HepG2 (cell line): ENCODE measurements at regions not wholly inside any gene's neighbourhood (a gene's known extent, or its start where the extent isn't known, plus 50 kb on each side); places are given as distances from the start of the nearest gene placed in this dataset.

Experiments used
- ATAC-seq: fragments of 200-7000 bp; cut with Tn5 transposase; 3 replicates; pipeline ENCODE4 v1.9.1; 2020; ENCODE audit warnings: mild to moderate bottlenecking, moderate library complexity
- BruUV-seq: library from RNA; stranded (reverse); fragments of 400-500 nt; replicated peaks from 2 replicates; lab custom pipeline; 2021; lab: Mats Ljungman, UMichigan
- CTCF ChIA-PET: fragments of 300-600 bp; formaldehyde crosslinking; extraction: SDS; loops from one replicate; lab custom pipeline; 2021; ENCODE audit warnings: low total read pairs, inconsistent platforms, low intra/inter-chr PET ratio; lab: Yijun Ruan, JAX
- POLR2A ChIA-PET: fragments of 350-600 bp; sonication (Branson Sonifier 250); formaldehyde crosslinking; loops from one replicate; lab custom pipeline; 2020; ENCODE audit warnings: antibody characterized with exemption, inconsistent platforms; lab: Yijun Ruan, JAX
- DNase-seq: peaks from one replicate; pipeline ENCODE4 v3.0.0-alpha.2; 2015; ENCODE audit warnings: low spot score
- FAIRE-seq: peaks from 3 replicates; lab custom pipeline; 2011; peaks lifted over from hg19 to GRCh38; lab: Jason Lieb, UNC
- H2AFZ ChIP-seq: one replicate; pipeline ENCODE4 v1.6.1; 2011; ENCODE audit warnings: low read length, inconsistent platforms
- H3K27ac ChIP-seq: fragments of 300-600 bp; 3 replicates; pipeline ENCODE4 v1.8.0; 2011; ENCODE audit warnings: mixed run types, mild to moderate bottlenecking, mixed read lengths, low read length, inconsistent platforms; ENCODE audit not compliant: insufficient read depth; ENCODE audit errors: extremely low read length
- H3K27me3 ChIP-seq, 2 experiments: fragments of 200-600 bp in 1 of 2; 2 replicates in 1 of 2; 3 replicates in 1 of 2; pipeline versions ENCODE4 v1.6.0 to v1.8.0; 2011; ENCODE audit warnings: low read length in 2 of 2, mild to moderate bottlenecking in 2 of 2, moderate library complexity in 2 of 2, inconsistent platforms in 1 of 2; ENCODE audit not compliant: insufficient read depth in 2 of 2, control insufficient read depth in 1 of 2
- H3K36me3 ChIP-seq, 2 experiments: fragments of 200-600 bp in 1 of 2; replicated peaks in 1 of 2; 2 replicates in 1 of 2; 3 replicates in 1 of 2; pipeline versions ENCODE4 v1.5.1 to v1.8.0; 2011; ENCODE audit warnings: low read length in 2 of 2, inconsistent platforms in 1 of 2; ENCODE audit not compliant: insufficient read depth in 2 of 2, control insufficient read depth in 1 of 2
- H3K4me1 ChIP-seq: 2 replicates; pipeline ENCODE4 v1.5.1; 2012; ENCODE audit warnings: low read length, inconsistent platforms; ENCODE audit not compliant: insufficient read depth
- H3K4me2 ChIP-seq: 2 replicates; pipeline ENCODE4 v1.6.0; 2011; ENCODE audit warnings: low read depth, low read length, inconsistent platforms
- H3K4me3 ChIP-seq, 3 experiments: fragments of 200-600 bp in 1 of 3; sonication (generic), shearing (Covaris generic) in 1 of 3; replicated peaks in 1 of 3; 2 replicates each; pipeline ENCODE4 v1.5.1; 2011 to 2016; ENCODE audit warnings: low read length in 3 of 3, inconsistent platforms in 2 of 3, low read depth in 2 of 3, mild to moderate bottlenecking in 2 of 3, control low read depth in 1 of 3, mixed read lengths in 1 of 3; ENCODE audit not compliant: insufficient read depth in 1 of 3
- H3K79me2 ChIP-seq: one replicate; pipeline ENCODE4 v1.6.1; 2011; ENCODE audit warnings: low read length, inconsistent platforms; ENCODE audit not compliant: insufficient read depth
- H3K9ac ChIP-seq: 2 replicates; pipeline ENCODE4 v1.6.0; 2011; ENCODE audit warnings: mild to moderate bottlenecking, low read depth, low read length, inconsistent platforms; ENCODE audit not compliant: insufficient read depth
- H3K9me3 ChIP-seq: 2 replicates; pipeline ENCODE4 v1.5.1; 2012; ENCODE audit warnings: mild to moderate bottlenecking, low read length
- H4K20me1 ChIP-seq: 2 replicates; pipeline ENCODE4 v1.6.0; 2011; ENCODE audit warnings: inconsistent platforms, mild to moderate bottlenecking, low read length, moderate library complexity; ENCODE audit not compliant: insufficient read depth
- ATF3 ChIP-seq: sonication (generic); formaldehyde crosslinking; IDR thresholded peaks from 2 replicates; pipeline ENCODE4 v1.4.0; 2020; ENCODE audit warnings: missing genetic modification reagents
- FUBP1 ChIP-seq: sonication (generic); formaldehyde crosslinking; IDR thresholded peaks from 2 replicates; pipeline ENCODE4 v1.5.1; 2020; ENCODE audit warnings: missing genetic modification reagents, mild to moderate bottlenecking, borderline replicate concordance
- GMEB1 ChIP-seq: sonication (generic); formaldehyde crosslinking; IDR thresholded peaks from 2 replicates; pipeline ENCODE4 v1.5.1; 2020; ENCODE audit warnings: missing genetic modification reagents, mild to moderate bottlenecking, borderline replicate concordance
- HMGXB4 ChIP-seq, 2 experiments: sonication (generic) in 1 of 2; formaldehyde crosslinking in 1 of 2; IDR thresholded peaks; 2 replicates each; pipeline versions ENCODE4 v1.4.0 to v1.6.1; 2018 to 2020; ENCODE audit warnings: missing genetic modification reagents in 2 of 2, borderline replicate concordance in 1 of 2, low read depth in 1 of 2, mild to moderate bottlenecking in 1 of 2, missing biosample characterization in 1 of 2
- HNRNPUL1 ChIP-seq: fragments of 200-400 bp; formaldehyde crosslinking; IDR thresholded peaks from 2 replicates; pipeline ENCODE4 v1.6.1; 2017; ENCODE audit warnings: low read depth, mild to moderate bottlenecking, low read length, moderate library complexity
- KDM5A ChIP-seq: fragments of 200-600 bp; sonication (generic); IDR thresholded peaks from 2 replicates; pipeline ENCODE4 v1.7.0; 2018; ENCODE audit warnings: antibody characterized with exemption, mild to moderate bottlenecking, low read length, borderline replicate concordance
- NR2F6 ChIP-seq, 2 experiments: IDR thresholded peaks; 2 replicates each; pipeline ENCODE4 v1.6.1; 2016; ENCODE audit warnings: antibody characterized with exemption in 1 of 2, mild to moderate bottlenecking in 1 of 2
- SIX1 ChIP-seq: sonication (generic); formaldehyde crosslinking; IDR thresholded peaks from 2 replicates; pipeline ENCODE4 v1.4.0; 2020; ENCODE audit warnings: missing genetic modification reagents, borderline replicate concordance
- THYN1 ChIP-seq: sonication (generic); formaldehyde crosslinking; IDR thresholded peaks from 2 replicates; pipeline ENCODE4 v1.8.1; 2023; ENCODE audit warnings: low read depth, mild to moderate bottlenecking, moderate library complexity, missing genetic modification reagents, borderline replicate concordance
- ZBTB25 ChIP-seq: IDR thresholded peaks from 2 replicates; pipeline ENCODE4 v1.6.1; 2018; ENCODE audit warnings: missing genetic modification reagents
- ZNF570 ChIP-seq: sonication (generic); formaldehyde crosslinking; IDR thresholded peaks from 2 replicates; pipeline ENCODE4 v1.4.0; 2020; ENCODE audit warnings: mild to moderate bottlenecking, missing genetic modification reagents, borderline replicate concordance
- ZNF687 ChIP-seq: sonication (generic); formaldehyde crosslinking; IDR thresholded peaks from 2 replicates; pipeline ENCODE4 v1.5.1; 2020; ENCODE audit warnings: mild to moderate bottlenecking, missing genetic modification reagents, moderate library complexity
- WGBS: methylation state at CpG from one replicate; pipeline ENCODE4 v1.1.6; 2017; ENCODE audit warnings: low lambda C conversion rate; 5-methylcytosine and 5-hydroxymethylcytosine counted together
- in situ Hi-C: cut with HindIII; loops from 2 replicates; pipeline ENCODE4 v1.10.0; 2017; ENCODE audit warnings: low pct_unique_long_range_greater_than_20kb; ENCODE audit not compliant: extremely low pct_ligation_motif_present
- intact Hi-C: fragments of 100-400 bp; cut with micrococcal nuclease; formaldehyde crosslinking; loops from one replicate; pipeline ENCODE4 v1.10.0; 2022; ENCODE audit not compliant: unreplicated experiment

- no peak overlapping the region for H3K4me3 ChIP-seq
- no peaks in the 10 kb centered on the region for H3K79me2 ChIP-seq
- in situ Hi-C loops (no loop called here), intact Hi-C loops (no loop called here)
- ChIA-PET CTCF (no interaction called here), POLR2A (no interaction called here)
- H3K27me3 ChIP-seq, result no peaks in the 10 kb centered on the region
- BruUV-seq, result no TSS peak
- no peak overlapping the region for H3K27ac ChIP-seq
- H3K36me3 ChIP-seq, result no peaks in the 10 kb centered on the region
- no peak for ATAC-seq
- FAIRE-seq, result no peak
- no peak overlapping the region for H2AFZ ChIP-seq
- no peak overlapping the region for H3K4me2 ChIP-seq
- DNase-seq, result no peak
- H3K4me1 ChIP-seq, result no peaks in the 10 kb centered on the region
- under 1% methylated on average over 7 of the region's 7 CpGs for WGBS
- H4K20me1 ChIP-seq, result no peaks in the 10 kb centered on the region
- no peaks in the 10 kb centered on the region for H3K9me3 ChIP-seq
- H3K9ac ChIP-seq, result no peak overlapping the region
- TF ChIP-seq ZNF687 (CRISPR knock-in tag) (no peak), GMEB1 (CRISPR knock-in tag) (no peak), THYN1 (no peak), HMGXB4 (CRISPR knock-in tag; IDR thresholded peaks at IDR 0.05; ENCODE audit: borderline replicate concordance in 1 of 2, low read depth in 1 of 2) (no peak), ZBTB25 (CRISPR knock-in tag) (no peak), NR2F6 (IDR thresholded peaks at IDR 0.05) (no peak), NR2F6 (CRISPR knock-in tag; IDR thresholded peaks at IDR 0.05) (no peak), KDM5A (no peak), SIX1 (CRISPR knock-in tag) (no peak), HNRNPUL1 (no peak), ZNF570 (no peak), FUBP1 (CRISPR knock-in tag) (no peak), ATF3 (CRISPR knock-in tag) (no peak)
Measured at GRCh38 chr1:209395169-209395568, 188.3 kb upstream of the CAMK1G start.
